ENCODE measurements at regions not wholly inside any gene's neighbourhood (a gene's known extent, or its start where the extent isn't known, plus 50 kb on each side); places are given as distances from the start of the nearest gene placed in this dataset.

DNA sequence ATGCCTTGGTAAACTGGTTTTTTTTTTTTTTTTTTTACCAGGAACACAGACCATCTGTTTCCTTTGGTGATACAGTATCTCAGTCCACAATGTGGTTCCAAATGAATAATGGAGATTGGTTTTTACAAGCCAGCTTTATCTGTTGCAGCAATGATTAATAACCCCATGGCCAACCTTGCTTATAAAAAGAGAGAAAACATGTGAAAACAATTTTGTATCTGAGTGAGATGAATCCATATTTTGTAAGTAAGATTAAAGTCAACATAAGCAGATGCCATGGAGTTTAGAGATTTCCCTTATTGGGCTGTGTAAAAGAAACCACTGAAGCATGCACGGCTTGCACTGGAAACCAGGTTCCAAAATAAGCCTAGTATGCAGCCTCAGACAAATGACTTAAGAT lies 108.6 kb upstream of the CNTNAP5 start:
- no peak for DNase-seq

DNA sequence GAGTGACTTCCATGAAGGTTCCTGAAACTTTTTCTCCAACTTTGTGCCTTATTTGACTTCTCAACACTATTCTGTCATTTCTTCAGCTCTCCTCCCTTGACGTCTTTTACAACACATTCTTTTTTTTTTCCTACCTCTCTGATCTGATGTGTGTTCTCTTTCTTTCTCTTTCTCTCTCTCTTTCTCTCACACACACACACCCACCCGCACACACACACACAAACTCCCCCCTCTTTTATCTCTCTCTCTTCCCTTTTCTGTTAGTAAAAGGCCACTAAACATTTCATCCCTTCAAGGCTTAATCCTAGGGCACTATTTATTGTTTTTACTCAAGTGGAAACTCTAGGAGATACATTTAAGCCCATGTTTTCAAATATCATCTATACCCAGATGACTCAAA lies 107.8 kb upstream of the CNTNAP5 start:
- DNase-seq, result no peak

DNA sequence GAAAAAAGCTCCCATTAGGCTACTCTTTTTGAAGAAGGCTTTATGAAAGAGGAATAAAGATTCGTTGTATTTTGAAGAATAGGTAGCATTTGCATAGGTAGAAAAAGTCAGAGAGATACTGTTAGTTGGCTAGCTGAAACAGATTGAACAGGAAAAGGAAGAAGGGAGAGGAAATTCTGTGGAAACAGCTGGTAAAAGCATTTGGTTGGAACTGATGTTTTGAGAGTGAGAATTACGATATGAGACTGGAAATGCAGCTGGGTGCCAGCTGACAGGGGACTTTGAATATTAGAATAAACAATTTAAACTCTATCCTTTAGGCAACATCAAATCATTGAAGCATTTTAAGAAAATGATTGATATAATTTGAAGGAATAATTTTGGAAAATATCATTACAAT lies 96.7 kb upstream of the CNTNAP5 start:
- DNase-seq, result no peak

DNA sequence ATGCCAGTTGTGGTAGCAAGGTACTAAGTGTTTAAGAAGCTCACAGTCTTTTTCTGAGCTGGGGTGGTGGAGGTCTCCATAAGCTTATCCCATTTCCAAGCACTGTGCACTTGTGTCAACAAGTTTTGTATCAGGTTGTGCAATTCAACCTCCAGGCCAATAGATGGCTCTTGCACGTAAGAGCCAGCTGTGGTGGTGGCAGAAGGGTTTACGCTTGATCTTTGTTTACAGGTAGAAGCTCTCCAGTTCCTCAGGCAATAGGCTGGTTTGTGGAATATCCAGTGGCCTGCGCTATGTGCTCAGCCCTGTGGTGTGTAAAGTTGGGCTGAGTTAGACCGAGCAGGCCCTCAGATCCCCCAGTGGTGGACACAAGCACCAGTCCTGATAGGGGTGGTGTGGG lies 89.7 kb upstream of the CNTNAP5 start:
- DNase-seq, result no peak

DNA sequence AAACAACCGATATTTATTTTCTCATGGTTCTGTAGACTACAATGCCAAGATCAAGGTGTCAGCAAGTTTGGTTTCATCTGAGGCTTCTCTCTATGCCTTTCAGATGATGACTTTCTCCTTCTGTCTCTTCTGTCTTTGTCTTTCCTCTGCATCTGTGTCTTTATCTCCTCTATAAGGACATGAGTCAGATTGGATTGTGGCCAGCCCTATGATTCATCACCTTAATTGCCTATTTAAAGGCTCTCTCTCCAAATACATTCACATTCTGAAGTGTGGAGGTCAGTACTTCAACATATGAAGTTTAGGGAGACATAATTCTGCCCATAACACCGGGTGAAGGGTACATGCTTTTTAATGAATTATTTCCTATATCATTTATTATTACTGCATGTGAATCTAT lies 71.2 kb upstream of the CNTNAP5 start:
- DNase-seq, result no peak

DNA sequence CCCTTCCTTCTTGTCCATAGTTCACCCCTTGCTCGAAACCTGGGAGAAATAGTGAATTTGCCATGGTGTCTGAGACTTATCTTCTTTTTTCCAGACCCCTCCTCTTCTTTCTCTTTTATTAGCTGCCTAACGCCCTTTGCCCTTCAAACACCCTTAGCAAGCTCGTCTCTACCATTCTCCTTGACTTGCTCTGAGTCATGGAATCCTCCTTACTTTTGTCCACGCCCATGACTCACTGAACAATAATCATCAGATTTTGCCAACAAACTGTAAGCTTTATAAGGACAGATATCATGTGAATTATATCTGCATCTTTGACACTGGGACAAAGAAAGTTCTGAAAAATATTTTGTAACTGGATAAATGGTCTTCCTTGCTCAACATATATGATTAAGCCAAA lies 67.1 kb upstream of the CNTNAP5 start:
- no peak for DNase-seq

DNA sequence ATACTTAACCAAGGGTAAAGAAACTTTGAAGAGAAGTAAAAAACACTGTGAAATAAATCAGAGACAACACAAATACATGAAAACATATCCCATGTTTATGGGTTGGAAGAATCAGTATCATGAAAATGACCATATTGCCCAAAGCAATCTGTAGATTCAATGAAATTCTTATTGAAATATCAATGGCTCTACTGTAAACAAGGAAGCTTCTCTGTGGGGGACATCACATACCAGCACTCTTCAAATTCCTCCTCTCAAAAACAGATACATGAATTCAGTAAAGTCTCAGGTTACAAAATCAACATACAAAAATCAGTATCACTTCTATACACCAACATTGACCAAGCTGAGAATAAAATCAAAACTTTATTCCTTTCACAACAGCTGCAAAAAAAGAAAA lies 63.5 kb upstream of the CNTNAP5 start:
- no peak for DNase-seq

DNA sequence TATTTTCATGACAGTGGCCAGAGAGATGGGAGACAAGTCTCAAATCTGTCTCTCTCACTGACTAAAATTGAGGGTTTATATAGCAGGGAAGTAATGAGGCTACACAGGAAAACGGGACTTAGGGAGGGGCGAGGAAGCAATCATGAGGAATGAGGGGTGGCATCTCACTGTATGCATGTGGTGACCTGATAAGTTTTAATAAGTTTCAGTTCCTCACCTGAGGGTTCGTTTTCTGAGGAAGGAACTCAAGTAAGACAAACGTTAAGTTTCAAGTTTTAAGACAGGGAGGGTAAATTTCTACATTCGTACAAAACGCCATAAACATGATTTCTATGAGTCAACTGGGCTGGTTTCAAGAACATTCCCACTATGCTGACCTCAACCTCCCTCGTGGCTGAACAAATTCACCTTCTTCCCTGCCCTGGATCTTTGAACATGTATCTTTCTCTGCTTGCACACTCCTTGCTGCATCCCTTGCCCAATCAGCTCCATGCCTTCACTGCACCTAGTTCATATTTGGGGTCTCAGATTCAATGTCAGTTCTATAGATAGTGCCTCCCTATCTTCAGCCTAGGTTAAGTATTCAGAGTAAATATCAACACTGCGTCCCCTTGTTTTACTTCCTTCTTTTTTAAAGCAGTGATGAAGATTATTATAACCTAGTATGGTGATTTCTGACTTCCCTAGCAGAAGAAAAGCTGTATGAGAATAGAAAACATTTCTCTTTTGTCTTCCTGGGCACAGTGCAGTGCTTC lies 53.3 kb upstream of the CNTNAP5 start:
- no peak for DNase-seq
